ENCODE measurements at regions not wholly inside any gene's neighbourhood (a gene's known extent, or its start where the extent isn't known, plus 50 kb on each side); places are given as distances from the start of the nearest gene placed in this dataset.

DNA sequence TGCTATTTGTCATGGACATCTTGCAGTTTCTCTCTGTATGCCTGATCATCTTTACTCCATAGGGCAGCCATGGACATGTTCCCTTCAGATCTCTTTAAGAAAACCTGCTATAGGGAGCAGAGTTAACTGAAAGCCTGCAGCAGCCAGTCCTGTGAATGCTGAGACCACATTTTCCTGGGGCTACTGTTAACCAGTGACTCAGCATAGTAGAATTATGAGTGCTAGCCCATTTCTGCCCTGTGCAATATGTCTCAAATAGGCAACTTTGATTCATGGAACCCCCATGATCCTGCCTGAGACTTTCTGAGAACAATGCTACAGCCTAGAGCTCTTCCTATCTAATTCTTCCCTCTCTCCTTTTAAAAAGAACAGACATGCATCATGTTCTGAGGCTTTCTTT, 624.2 kb downstream of the CHSY3 start:
- peaks cover 2% of the 10 kb centered on the region for H3K9me3 Mint-ChIP-seq
- TF ChIP-seq, protein P1, sequence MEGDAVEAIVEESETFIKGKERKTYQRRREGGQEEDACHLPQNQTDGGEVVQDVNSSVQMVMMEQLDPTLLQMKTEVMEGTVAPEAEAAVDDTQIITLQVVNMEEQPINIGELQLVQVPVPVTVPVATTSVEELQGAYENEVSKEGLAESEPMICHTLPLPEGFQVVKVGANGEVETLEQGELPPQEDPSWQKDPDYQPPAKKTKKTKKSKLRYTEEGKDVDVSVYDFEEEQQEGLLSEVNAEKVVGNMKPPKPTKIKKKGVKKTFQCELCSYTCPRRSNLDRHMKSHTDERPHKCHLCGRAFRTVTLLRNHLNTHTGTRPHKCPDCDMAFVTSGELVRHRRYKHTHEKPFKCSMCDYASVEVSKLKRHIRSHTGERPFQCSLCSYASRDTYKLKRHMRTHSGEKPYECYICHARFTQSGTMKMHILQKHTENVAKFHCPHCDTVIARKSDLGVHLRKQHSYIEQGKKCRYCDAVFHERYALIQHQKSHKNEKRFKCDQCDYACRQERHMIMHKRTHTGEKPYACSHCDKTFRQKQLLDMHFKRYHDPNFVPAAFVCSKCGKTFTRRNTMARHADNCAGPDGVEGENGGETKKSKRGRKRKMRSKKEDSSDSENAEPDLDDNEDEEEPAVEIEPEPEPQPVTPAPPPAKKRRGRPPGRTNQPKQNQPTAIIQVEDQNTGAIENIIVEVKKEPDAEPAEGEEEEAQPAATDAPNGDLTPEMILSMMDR (IDR thresholded peaks at IDR 0.05; ENCODE audit: unreplicated experiment): no peak
- no peaks in the 10 kb centered on the region for H3K27me3 Mint-ChIP-seq (ENCODE audit: low read depth)
- no peaks in the 10 kb centered on the region for H3K4me1 Mint-ChIP-seq
- H3K27ac Mint-ChIP-seq: no peak overlapping the region
- no peaks in the 10 kb centered on the region for H3K36me3 Mint-ChIP-seq
- DNase-seq (ENCODE audit: low spot score in 2 of 2, unreplicated experiment in 2 of 2): no peak
- H3K4me3 Mint-ChIP-seq: no peak overlapping the region

DNA sequence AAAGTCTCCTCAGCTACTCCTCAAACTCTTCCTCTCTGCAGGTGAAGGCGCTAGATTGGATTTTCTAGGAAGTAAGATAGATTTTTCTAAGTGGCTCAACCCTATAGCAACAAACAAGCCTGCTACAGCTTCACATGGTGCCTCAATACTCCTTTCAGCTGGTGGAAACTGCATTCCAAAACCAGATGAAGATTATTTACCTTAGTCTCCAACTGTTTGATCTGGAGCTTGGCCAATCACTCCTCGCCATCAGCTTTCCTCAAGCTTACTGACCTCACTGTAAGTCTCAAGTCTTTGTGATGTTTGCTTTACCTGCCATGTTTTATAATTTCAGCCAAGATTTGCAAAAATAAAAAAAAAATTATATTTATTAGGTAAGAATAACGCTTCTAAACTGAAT, 622.4 kb downstream of the CHSY3 start:
- no peak overlapping the region for H3K4me3 Mint-ChIP-seq
- TF ChIP-seq, protein P1 (IDR thresholded peaks at IDR 0.05; ENCODE audit: unreplicated experiment): no peak
- H3K27ac Mint-ChIP-seq: no peak overlapping the region
- H3K4me1 Mint-ChIP-seq: no peaks in the 10 kb centered on the region
- peaks cover 2% of the 10 kb centered on the region for H3K9me3 Mint-ChIP-seq
- H3K27me3 Mint-ChIP-seq (ENCODE audit: low read depth): no peaks in the 10 kb centered on the region
- no peaks in the 10 kb centered on the region for H3K36me3 Mint-ChIP-seq
- DNase-seq (ENCODE audit: low spot score in 2 of 2, unreplicated experiment in 2 of 2): no peak

DNA sequence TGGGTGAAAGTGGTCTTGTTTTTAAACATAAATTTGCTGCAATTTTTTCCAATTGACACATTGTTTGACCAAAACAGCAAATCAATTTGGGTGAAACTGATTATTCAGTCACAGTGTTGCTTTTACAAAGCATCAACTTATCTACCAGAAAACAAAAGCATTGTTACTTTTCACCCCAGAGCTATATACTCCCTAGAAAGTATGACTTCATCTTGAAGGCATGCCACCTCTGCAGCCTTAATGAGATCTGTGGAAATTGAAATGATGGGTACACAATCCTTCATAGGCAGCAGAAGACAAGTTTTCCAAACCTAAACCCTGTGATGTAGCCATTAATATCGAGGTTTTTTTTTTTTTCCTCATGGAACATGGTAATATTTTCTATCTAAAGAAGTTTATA, 615.9 kb downstream of the CHSY3 start:
- TF ChIP-seq, protein P1 (IDR thresholded peaks at IDR 0.05; ENCODE audit: unreplicated experiment): no peak
- H3K4me3 Mint-ChIP-seq: no peak overlapping the region
- H3K27me3 Mint-ChIP-seq (ENCODE audit: low read depth): no peaks in the 10 kb centered on the region
- peaks cover 36% of the 10 kb centered on the region for H3K9me3 Mint-ChIP-seq
- no peak for DNase-seq (ENCODE audit: low spot score in 2 of 2, unreplicated experiment in 2 of 2)
- H3K4me1 Mint-ChIP-seq: no peaks in the 10 kb centered on the region
- H3K27ac Mint-ChIP-seq: no peak overlapping the region
- H3K36me3 Mint-ChIP-seq: no peaks in the 10 kb centered on the region

DNA sequence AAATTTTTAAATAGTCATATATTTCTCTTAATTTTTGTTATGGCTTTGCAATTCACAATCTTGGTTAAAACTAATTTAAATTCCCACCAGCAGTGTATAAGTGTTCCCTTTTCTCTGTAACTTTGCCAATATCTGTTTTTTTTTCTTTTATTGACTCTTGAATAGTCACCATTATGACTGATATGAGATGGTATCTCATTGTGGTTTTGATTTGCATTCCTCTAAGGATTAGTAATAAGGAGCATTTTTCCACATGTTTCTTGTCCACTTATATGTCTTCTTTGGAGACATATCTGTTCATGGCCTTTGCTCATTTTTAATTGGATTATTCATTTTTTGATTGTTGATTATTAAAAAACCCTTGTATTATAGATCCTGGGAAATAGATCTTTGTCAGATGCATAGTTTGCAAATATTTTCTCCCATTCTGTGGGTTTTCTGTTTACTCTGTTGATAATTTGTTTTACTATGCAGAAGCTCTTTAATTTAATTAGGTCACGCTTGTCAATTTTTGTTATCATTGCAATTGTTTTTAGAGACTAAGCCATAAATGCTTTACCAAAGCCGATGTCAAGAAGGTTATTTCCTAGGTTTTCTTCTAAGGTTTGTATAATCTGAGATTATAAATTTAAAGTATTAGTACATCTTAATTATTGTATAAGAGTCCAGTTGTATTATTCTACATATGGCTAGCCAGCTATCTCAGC, 610.9 kb downstream of the CHSY3 start:
- Mint-ChIP-seq H3K36me3 (no peaks in the 10 kb centered on the region), H3K27me3 (ENCODE audit: low read depth) (no peaks in the 10 kb centered on the region), H3K4me3 (no peak overlapping the region), H3K27ac (no peak overlapping the region), H3K4me1 (no peaks in the 10 kb centered on the region), H3K9me3 (peaks cover 36% of the 10 kb centered on the region)
- TF ChIP-seq, protein P1 (IDR thresholded peaks at IDR 0.05; ENCODE audit: unreplicated experiment): no peak
- DNase-seq (ENCODE audit: low spot score in 2 of 2, unreplicated experiment in 2 of 2): no peak

DNA sequence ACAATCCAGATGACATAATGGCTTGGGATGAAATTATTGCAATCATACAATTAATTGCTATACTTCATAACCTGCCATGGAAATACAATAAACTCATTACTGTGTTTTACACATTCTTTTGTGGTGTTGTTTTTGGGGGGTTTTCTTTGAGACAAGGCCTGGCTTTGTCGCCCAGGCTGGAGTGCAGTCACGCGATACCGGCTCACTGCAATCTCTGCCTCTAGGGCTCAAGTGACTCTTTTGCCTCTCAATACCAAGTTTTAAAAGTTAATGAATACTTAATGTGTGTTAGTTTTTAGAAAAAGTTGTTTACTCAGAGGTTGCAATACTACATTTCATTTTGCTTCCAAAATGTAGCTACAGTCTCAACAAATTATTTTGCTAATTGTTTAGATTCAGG, 598.4 kb downstream of the CHSY3 start:
- Mint-ChIP-seq H3K27ac (no peak overlapping the region), H3K4me3 (no peak overlapping the region)
- TF ChIP-seq, protein P1 (IDR thresholded peaks at IDR 0.05; ENCODE audit: unreplicated experiment): no peak

More for the DNA sequence above, 598.4 kb downstream of the CHSY3 start:
- no peak for DNase-seq (ENCODE audit: low spot score in 2 of 2, unreplicated experiment in 2 of 2)
- H3K36me3 Mint-ChIP-seq: no peaks in the 10 kb centered on the region
- H3K4me1 Mint-ChIP-seq: no peaks in the 10 kb centered on the region
- peaks cover 14% of the 10 kb centered on the region for H3K9me3 Mint-ChIP-seq
- no peaks in the 10 kb centered on the region for H3K27me3 Mint-ChIP-seq (ENCODE audit: low read depth)
